ENCODE measurements at regions not wholly inside any gene's neighbourhood (a gene's known extent, or its start where the extent isn't known, plus 50 kb on each side); places are given as distances from the start of the nearest gene placed in this dataset.
"Not testable (repeated sequence)": the region's sequence is repeated elsewhere in the genome, so short reads cannot be mapped to it uniquely, and the experiment has no call there.

DNA sequence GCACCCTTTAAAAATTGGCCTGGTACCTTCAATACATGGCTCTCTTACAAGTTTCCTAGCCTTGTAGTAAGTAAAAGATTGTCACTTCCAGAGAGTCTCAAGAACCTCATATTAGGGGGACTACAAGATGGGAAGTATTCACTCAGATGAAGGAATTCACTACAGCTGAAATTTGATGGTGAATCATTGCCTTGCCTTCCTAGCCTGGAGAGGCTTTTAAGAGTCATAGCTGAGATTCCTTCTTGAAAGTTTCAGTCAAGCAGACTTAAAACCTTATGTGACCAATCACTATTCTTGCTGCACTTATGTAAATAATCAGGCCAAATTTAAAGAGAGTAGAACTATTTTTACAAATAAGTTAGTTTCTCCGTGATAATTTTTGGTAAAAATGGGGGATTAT is 451.6 kb downstream of the TRHDE start:
- no peak for DNase-seq (ENCODE audit: low read depth)

DNA sequence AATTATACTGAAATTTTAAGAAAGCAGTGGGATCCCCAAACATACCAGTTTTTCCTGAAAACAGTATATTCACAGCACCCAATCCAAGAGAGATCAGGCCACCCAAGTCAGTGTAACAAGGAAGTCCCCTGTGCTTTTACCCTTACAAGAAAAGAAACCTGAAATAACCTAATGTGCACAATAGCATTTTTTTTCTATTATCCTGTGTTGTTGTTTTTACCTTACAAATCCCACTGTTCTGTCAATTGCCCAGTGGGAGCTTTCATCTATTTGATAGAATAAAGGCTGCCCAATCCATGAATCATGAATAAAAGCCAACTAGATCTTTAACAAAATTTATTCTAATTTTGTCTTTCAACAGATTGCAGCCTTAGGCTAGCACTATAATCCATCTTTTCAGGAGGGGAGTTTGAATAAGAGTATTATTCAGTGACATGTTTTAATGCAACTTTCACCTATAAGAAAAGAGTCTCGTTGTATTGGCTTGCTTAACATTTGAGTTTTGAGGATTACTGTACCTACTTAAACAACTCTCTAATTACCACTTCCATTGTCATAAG is 457.4 kb downstream of the TRHDE start:
- DNase-seq (ENCODE audit: low read depth), result no peak

- no peak for DNase-seq (ENCODE audit: low read depth)
Measured at GRCh38 chr12:72734581-72734980, 462.4 kb downstream of the TRHDE start.

DNA sequence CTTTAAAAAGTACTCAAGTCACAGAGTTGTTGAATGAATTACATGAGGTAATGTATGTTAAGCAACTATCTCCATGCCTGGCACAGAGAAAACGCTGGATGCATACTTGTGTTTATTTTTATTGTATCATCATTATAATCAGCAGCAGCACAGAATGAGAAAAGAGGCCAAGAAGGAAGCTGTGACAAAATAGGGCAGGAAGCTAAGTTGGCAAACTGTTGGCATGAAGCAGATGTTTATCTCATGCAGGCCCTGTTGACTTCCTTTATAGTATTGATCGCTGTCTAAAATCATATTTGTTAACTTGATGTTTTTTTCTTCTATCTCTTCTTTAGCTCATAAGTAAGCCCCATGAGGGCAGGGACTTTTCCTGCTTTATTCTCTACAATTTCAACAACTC is 466.6 kb downstream of the TRHDE start:
- DNase-seq (ENCODE audit: low read depth), result no peak

DNA sequence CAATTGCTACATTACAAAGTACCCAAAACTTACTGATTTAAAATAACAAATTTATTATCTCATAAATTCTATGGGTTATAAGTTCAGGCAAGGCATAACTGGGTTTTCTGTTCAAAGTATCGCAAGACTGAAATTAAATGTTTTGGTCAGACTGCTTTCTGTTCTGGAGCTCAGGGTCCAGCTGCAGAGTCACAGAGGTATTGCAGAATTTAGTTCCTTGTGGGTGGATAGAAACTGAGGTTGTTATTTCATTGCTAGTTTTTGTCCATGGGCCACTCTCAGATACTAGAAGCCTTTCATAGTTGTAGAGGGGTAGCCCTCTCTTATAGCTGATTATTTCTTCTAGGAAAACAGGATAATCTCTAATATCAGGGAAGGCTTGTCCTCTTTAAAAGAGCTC is 467.9 kb downstream of the TRHDE start:
- no peak for DNase-seq (ENCODE audit: low read depth)

GRCh38 chr12:72742568-72742967 is 470.4 kb downstream of the TRHDE start:
- no peak for DNase-seq (ENCODE audit: low read depth)

DNA sequence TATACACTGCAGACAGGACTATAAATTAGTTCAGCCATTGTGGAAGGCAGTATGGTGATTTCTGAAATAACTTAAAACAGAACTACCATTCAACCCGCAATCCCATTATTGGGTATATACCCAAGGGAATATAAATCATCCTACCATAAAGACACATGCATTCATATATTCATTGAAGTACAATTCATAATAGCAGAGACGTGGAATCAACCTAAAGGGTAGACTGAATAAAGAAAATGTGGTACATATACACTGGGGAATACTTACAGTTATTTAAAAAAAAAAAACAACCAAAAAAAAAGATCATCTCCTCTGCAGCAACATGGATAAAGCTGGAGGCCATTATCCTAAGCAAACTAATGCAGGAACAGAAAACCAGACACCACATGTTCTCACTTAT is 473.9 kb downstream of the TRHDE start:
- DNase-seq (ENCODE audit: low read depth), result no peak

- no peak for DNase-seq (ENCODE audit: low read depth)
Measured at GRCh38 chr12:72747111-72747849, 475.1 kb downstream of the TRHDE start.

DNA sequence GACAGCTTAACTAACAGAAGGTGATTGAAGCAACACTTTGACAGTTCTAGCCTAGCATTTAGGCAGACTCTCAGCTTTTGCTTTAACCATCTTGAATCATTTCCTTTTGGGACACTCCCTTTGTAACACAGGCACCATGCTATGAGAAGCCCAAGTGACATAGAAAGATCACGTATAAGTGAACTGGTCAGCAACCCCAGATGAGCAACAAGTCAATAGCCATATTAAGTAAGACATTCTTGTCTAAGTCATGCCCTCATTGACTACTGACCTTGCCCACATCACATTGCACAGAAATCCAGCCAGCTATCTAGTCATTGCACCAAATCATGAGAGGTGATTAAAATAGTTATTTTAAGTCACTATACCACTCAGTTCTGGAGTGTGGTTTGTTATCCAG is 476.8 kb downstream of the TRHDE start:
- DNase-seq (ENCODE audit: low read depth), result no peak

- DNase-seq (ENCODE audit: low read depth), result no peak
Measured at GRCh38 chr12:72753571-72753970, 481.4 kb downstream of the TRHDE start.

- DNase-seq (ENCODE audit: low read depth), result not testable (repeated sequence)
Measured at GRCh38 chr12:72754026-72754425, 481.9 kb downstream of the TRHDE start.

DNA sequence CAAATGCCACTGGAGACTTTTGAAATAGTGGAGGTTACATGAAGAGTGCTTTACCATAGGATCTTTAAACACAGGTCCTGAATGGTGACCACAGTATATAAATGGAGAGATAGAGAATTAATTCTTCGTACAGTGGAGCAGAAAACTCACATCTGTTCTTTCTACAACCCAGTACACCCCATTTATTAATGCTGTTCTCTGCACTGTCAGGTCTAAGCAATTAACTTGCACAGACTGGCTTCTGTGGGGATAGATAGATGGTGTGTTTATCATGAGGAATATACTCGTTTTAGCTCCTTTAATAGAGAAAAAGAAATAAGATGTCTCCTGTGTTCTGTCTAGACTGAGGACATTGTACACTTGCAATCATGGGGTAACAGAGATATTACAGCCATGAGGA is 494.3 kb downstream of the TRHDE start:
- DNase-seq (ENCODE audit: low read depth), result no peak

DNA sequence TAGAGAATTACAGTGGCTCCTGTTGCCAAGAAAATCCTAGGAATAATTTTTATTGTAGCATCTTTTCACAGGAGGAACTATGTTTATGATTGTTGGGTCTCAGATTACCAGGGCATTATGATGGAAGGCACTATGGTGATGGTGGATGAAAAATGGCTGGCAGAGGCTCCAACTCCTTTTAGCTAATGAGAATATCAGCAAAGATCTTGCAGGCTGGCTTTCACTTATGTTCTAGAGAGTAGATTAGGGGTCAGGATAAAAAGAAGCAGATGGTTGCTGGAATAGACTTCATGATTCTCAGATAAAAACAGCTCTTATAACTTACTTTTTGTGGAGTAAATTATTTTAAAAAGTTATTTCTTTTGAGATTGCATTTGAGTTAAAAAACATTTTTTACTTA is 501.9 kb downstream of the TRHDE start:
- DNase-seq (ENCODE audit: low read depth), result no peak

- no peak for DNase-seq (ENCODE audit: low read depth)
Measured at GRCh38 chr12:72777806-72778205, 505.6 kb downstream of the TRHDE start.

DNA sequence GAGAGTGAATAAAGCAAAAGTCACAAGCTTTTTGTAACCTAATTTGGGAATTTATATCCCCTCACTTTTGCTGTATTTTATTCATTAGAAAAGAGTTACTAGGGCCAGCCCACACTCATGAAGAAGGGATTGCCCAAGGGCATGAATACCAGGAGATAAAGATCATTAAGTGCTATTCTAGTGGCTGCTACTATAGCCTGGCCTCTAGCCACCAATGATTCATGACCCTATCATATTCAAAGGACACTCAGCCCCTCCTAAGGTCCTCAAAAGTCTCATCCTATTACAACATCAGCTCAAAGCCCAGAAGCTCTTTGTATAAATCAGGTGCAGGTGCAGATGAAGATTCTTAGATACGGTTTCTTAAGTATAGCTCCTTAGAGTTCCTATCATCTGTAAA is 518.1 kb downstream of the TRHDE start:
- DNase-seq (ENCODE audit: low read depth), result no peak

DNA sequence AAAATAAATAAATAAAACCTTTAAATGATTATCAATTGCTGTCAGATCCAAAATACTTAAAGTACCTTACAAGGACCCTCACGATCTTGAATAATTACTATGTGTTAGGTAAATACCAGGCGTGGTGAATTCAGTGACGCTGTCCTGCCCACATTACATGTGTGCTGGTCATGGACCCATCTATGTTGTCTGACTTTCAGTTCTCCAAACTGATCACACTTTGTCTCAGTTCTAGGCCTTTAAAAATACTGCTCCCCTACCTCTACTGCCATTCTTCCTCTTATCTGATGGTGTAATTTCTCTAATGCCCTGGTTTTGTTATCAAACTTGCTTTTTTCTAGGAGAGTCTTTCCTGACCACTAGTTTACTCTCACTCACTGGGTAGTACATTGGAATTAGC is 520.7 kb downstream of the TRHDE start:
- DNase-seq (ENCODE audit: low read depth), result no peak

GRCh38 chr12:72793796-72794195 is 521.6 kb downstream of the TRHDE start:
- DNase-seq (ENCODE audit: low read depth), result no peak

- DNase-seq (ENCODE audit: low read depth), result no peak
Measured at GRCh38 chr12:72815421-72815820, 543.3 kb downstream of the TRHDE start.

GRCh38 chr12:72828662-72829324 is 556.6 kb downstream of the TRHDE start:
- no peak for DNase-seq (ENCODE audit: low read depth)

DNA sequence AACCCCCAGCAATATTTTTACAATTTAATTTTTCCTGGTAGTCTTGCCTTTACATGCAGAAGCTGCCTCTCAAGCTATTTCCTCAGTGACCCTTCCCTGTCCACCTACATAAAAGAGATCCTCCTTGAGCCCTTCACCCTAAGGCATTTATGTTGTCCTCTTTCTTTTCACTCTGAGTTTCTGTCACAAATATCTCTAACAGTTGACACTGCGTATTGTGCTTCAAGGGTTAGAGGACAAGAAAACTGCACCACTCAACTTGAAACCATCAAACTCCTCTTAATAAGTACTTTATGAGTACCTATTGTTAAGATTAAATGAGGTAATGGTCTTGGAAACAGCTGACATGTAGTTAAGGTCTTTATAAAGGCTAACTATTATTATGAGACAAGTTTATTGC is 557.7 kb downstream of the TRHDE start:
- no peak for DNase-seq (ENCODE audit: low read depth)

GRCh38 chr12:72832024-72832423 is 559.9 kb downstream of the TRHDE start:
- no peak for DNase-seq (ENCODE audit: low read depth)

GRCh38 chr12:72836194-72836593 is 564.0 kb downstream of the TRHDE start:
- no peak for DNase-seq (ENCODE audit: low read depth)

DNA sequence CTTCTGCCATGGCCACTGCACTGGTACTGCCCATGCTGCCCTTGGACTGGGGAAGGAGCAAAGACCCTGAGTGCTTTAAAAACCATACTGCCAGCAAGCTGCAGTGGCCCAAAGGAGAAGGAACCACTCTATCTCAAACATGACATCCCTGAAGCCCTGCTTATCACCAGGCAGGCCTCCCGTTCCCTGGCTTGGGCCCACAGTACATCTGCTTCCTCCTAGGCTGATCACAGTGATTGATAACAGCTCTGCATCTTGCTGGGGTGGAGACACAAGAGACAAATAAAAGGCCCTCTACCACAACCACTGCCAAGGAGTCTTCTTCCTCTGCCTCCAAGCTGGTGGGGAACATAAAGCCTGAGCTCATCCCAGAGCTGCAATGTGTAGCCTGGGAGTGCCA is 567.5 kb downstream of the TRHDE start:
- no peak for DNase-seq (ENCODE audit: low read depth)

- no peak for DNase-seq (ENCODE audit: low read depth)
Measured at GRCh38 chr12:72863671-72864070, 591.5 kb downstream of the TRHDE start.

Data from non-pigmented ciliary epithelial cell (primary cell).